ENCODE measurements at regions not wholly inside any gene's neighbourhood (a gene's known extent, or its start where the extent isn't known, plus 50 kb on each side); places are given as distances from the start of the nearest gene placed in this dataset.
"Not testable (repeated sequence)": the region's sequence is repeated elsewhere in the genome, so short reads cannot be mapped to it uniquely, and the experiment has no call there.

DNA sequence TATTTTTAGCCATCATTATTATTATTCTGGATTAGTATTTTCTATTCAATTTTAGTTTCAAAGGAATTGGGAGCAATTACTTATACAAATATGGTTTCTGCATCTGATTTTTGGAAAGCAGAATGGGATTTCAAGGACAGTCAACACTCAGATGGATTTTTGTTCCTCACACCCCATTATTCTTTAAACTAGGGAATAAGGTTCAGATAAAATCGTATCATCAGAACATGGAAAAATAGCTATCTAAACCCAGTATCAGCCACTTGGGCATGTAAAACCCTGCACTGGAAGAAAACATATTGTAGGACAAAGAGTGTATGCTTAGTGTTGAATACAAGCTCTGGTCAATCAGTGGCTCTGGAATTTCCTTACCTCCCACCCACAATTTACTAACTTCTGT, 452.5 kb downstream of the ZNF516 start:
- intact Hi-C loops (cut with DNase I): no loop called here
- Histone ChIP-seq H3K27ac (no peak overlapping the region), H3K4me1 (no peaks in the 10 kb centered on the region), H3K36me3 (no peaks in the 10 kb centered on the region), H3K27me3 (no peaks in the 10 kb centered on the region), H3K4me3 (no peak overlapping the region), H3K9me3 (no peaks in the 10 kb centered on the region)
- TF ChIP-seq, protein P1, sequence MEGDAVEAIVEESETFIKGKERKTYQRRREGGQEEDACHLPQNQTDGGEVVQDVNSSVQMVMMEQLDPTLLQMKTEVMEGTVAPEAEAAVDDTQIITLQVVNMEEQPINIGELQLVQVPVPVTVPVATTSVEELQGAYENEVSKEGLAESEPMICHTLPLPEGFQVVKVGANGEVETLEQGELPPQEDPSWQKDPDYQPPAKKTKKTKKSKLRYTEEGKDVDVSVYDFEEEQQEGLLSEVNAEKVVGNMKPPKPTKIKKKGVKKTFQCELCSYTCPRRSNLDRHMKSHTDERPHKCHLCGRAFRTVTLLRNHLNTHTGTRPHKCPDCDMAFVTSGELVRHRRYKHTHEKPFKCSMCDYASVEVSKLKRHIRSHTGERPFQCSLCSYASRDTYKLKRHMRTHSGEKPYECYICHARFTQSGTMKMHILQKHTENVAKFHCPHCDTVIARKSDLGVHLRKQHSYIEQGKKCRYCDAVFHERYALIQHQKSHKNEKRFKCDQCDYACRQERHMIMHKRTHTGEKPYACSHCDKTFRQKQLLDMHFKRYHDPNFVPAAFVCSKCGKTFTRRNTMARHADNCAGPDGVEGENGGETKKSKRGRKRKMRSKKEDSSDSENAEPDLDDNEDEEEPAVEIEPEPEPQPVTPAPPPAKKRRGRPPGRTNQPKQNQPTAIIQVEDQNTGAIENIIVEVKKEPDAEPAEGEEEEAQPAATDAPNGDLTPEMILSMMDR (IDR thresholded peaks at IDR 0.05): no peak
- DNase-seq (no peak), ATAC-seq (no peak)

DNA sequence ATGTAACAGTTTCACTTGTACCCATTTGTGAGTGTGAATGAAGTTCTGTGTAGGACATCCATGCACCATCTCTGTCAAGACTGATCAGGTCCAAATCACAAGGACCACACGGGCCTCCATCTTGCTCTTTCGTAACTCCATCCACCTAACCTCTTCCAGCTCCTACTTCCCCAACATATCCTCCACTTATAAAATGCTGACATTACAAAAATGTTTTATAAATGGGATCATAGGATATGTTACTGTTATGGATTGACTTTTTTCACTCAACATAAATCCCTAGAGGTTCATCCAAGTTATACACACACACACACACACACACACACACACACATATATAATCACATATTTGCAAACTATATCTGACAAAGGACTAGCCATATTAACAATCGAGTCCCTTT, 476.8 kb downstream of the ZNF516 start:
- H3K9me3 ChIP-seq: no peaks in the 10 kb centered on the region
- no peak overlapping the region for H3K27ac ChIP-seq
- no peaks in the 10 kb centered on the region for H3K27me3 ChIP-seq
- no peak overlapping the region for H3K4me3 ChIP-seq
- no peak for ATAC-seq
- TF ChIP-seq, protein P1 (IDR thresholded peaks at IDR 0.05): no peak
- intact Hi-C loops (cut with DNase I): no loop called here
- H3K4me1 ChIP-seq: no peaks in the 10 kb centered on the region
- DNase-seq: no peak
- H3K36me3 ChIP-seq: no peaks in the 10 kb centered on the region

DNA sequence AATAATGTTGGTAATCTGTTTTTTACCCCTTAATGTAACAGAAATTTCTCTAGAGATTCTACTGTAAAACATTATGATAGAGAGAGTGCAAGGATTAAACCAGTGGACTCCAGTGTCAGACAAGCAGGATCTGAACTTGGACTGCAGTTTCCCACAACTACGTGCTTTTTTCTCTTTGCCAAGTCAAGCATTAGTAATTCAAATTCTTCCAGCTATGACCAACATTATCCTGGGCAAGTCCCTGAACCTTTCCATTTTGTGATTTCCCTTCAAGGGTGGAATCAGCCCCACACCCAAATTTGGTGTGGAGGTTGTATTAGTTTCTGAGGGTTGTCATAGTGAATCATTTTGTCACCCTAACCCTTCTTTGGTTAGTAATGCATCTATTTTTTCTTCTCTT, 482.0 kb downstream of the ZNF516 start:
- Histone ChIP-seq H3K27ac (no peak overlapping the region), H3K9me3 (no peaks in the 10 kb centered on the region), H3K36me3 (no peaks in the 10 kb centered on the region), H3K27me3 (no peaks in the 10 kb centered on the region), H3K4me1 (no peaks in the 10 kb centered on the region), H3K4me3 (no peak overlapping the region)
- TF ChIP-seq, protein P1 (IDR thresholded peaks at IDR 0.05): no peak
- no peak for DNase-seq
- no peak for ATAC-seq
- intact Hi-C loops (cut with DNase I): no loop called here

DNA sequence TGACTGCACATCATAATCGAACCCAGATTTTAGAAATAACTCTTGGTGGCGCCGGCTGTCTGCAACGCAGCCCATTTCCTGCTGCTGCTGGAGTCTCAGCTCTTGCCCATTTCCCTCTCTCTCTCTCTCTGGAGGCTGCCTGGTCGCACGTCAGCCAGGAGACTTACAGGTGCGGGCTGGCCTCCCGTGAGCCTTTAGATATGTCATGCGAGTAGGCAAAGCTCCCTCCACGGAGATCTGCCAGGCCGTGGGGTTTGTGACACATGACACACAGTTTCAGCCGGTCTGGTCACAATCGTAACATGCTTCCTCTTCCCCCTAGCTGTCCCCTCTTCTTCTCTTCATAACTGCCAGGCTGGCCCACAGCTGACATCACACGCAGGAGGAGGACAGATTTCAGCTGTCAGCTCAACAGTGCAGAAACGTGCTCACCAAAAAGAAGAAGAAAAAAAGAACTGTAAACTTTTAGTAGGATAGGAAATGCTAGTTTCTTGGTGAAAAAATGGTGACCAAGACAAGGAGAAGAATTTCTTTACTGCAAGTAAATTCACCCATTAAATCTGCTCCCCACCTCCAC, 489.3 kb downstream of the ZNF516 start:
- intact Hi-C loops (cut with DNase I): no loop called here
- ATAC-seq (peak; percentile 27), DNase-seq (peak in 3 of 4 donors; percentile 9 to 61 (median 25))
- Histone ChIP-seq H3K27me3 (no peaks in the 10 kb centered on the region), H3K27ac (no peak overlapping the region), H3K4me3 (no peak overlapping the region), H3K4me1 (no peaks in the 10 kb centered on the region), H3K9me3 (no peaks in the 10 kb centered on the region), H3K36me3 (no peaks in the 10 kb centered on the region)
- TF ChIP-seq, protein P1 (IDR thresholded peaks at IDR 0.05): no peak

DNA sequence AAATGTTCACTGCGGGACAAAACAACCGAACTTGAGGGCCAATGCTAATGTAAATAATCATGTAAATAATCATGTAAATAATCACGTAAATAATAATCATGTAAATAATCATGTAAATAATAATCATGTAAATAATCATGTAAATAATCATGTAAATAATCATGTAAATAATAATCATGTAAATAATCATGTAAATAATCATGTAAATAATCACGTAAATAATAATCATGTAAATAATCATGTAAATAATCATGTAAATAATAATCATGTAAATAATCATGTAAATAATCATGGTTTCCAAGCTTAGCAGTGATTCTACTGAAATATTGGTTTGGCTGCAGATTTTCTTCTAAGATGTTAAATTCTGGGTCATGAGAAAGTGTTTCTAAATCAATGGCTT, 507.1 kb downstream of the ZNF516 start:
- H3K27ac ChIP-seq; H3K27me3 ChIP-seq; H3K9me3 ChIP-seq; DNase-seq; H3K36me3 ChIP-seq; H3K4me1 ChIP-seq; intact Hi-C loops (cut with DNase I); ATAC-seq; H3K4me3 ChIP-seq: not testable (repeated sequence)

DNA sequence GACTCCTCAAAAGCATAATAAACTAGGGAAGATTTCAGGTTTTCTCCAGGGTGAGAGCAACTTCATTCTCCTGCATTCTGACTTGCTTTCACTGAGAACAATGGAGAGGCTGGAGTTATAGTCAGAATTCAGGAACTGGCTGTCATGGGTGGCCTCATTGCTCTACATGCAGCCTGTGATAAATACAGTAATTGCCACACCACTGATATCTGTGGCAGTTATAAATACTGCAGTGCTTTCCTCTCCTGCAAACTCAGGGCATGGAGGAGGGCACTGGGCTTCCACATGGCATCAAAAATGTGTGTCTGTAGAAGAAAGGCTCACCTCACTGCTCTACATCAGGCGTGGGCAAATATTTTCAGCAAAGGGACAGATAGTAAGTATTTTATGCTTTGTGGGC, 510.2 kb downstream of the ZNF516 start:
- Histone ChIP-seq H3K9me3 (peaks cover 0 to 3% of the 10 kb centered on the region in 2 donors), H3K27ac (no peak overlapping the region), H3K36me3 (no peaks in the 10 kb centered on the region), H3K4me1 (no peaks in the 10 kb centered on the region), H3K27me3 (no peaks in the 10 kb centered on the region), H3K4me3 (no peak overlapping the region)
- DNase-seq (no peak), ATAC-seq (no peak)
- intact Hi-C loops (cut with DNase I): no loop called here
- TF ChIP-seq, protein P1 (IDR thresholded peaks at IDR 0.05): no peak
